GM03348 (cell line): ENCODE measurements at regions not wholly inside any gene's neighbourhood (a gene's known extent, or its start where the extent isn't known, plus 50 kb on each side); places are given as distances from the start of the nearest gene placed in this dataset.
"Not testable (repeated sequence)": the region's sequence is repeated elsewhere in the genome, so short reads cannot be mapped to it uniquely, and the experiment has no call there.

Experiments used
- DNase-seq: peaks from one replicate; pipeline ENCODE4 v3.0.0; 2012; ENCODE audit warnings: low spot score

- no peak for DNase-seq
These were observed 304.6 kb upstream of the CDH11 start for GRCh38 chr16:65426484-65426883.

DNA sequence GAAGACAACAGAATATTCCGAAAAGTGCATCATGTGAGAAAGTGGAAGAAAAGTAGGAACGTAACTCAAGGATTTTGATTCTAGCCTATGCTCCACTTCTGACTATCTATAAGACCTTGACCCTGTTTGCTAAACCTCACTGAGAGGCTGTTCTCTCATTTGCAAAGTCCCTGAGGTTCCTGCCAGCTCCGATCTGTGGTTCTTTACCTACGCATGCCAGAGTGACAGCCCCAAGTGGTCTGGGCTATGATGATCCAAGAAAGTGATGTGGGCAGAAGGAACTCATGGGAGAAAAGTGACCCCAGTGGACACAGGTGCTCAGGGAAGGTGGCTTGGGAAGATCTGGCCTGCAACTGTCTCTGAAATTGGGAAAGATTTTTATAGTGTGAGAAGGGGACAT is 301.1 kb upstream of the CDH11 start:
- DNase-seq, result no peak

DNA sequence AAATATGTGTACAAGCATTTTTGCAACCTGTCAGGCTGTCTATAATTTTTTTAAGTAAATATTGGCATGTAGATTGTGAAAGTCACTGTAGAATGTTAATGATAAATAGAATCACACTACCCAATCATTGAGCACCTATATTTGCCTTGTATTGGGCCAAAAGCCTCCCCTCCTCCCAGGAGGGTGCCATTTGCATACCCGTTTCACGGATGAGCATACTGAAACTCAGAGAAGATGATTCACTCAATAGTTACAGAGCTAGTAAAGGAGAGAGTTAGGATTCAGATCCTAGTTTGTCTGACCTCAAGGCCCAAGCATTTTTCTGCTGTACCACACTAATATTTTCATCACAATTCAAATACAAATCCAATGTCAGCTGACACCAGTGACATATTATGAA is 299.7 kb upstream of the CDH11 start:
- DNase-seq, result no peak

DNA sequence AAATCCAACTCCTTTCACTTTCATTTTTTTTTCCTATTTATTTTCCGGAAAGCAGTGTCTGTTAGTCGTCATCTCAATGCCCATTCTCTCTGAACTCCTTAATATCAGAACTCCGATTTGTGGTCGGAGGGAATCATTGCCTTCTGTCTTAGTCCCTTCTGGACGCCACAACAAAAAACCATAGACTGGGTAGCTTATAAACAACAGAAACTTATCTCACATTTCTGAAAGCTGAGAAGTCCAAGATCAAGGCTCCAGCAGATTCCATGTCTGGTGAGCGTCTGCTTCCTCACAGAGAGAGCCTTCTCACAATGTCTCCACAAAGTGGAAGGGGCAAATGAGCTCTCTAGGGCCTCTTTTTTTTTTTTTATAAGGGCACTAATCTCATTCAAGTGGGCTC is 296.6 kb upstream of the CDH11 start:
- DNase-seq, result no peak

GRCh38 chr16:65415460-65415859 is 293.6 kb upstream of the CDH11 start:
- no peak for DNase-seq

DNA sequence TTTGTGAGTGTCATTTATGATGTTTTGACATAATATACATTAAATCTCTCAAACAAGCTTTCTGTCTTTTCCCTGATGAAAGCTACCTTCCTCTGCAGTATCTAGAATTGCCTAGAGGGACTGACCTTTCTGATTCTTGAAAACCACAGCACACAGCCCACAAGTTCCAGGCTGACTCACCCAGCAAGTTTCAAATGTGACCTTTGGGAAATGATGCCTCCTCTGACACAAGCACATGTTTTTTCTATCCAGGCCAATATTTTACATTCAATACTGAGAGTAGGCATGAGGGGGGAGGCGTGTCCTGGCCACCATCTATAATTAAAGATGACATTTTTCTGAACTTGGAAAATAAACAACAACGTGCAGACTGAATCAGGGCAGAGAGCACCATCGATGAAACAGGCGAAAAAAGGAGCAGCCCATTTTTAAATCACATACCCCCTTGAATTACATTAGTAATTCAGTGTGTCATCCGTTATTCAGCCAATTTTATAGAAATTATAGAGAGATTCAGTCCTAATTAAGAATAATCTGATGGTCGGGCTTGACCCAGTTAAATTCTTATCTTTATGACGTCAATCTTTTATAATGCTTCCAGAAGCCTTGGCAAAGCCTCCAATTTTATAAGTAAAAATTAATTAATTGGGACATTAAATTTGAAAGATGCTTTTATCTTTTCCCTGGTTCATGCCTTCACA is 292.6 kb upstream of the CDH11 start:
- peak; percentile 66 for DNase-seq

GRCh38 chr16:65413861-65414260 is 292.0 kb upstream of the CDH11 start:
- no peak for DNase-seq

DNA sequence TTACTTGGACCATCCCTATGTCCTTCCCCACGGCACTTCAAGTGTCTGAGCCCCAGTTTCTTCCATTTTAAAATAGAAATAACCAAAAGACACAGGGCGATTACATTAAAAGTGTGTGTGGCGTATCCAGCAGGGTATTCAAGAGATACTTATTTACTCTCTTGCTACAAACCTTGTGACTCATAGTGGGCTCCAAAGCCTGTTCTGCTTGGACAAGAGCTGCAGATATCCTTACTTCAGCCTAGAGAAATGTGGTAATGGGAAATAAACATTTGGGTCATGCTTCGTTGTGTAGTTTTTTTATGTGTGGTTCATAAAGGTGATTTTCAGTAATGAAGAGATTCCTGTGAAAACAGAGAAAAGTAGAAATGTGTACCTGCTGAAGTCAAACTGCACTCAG is 288.9 kb upstream of the CDH11 start:
- DNase-seq, result no peak

DNA sequence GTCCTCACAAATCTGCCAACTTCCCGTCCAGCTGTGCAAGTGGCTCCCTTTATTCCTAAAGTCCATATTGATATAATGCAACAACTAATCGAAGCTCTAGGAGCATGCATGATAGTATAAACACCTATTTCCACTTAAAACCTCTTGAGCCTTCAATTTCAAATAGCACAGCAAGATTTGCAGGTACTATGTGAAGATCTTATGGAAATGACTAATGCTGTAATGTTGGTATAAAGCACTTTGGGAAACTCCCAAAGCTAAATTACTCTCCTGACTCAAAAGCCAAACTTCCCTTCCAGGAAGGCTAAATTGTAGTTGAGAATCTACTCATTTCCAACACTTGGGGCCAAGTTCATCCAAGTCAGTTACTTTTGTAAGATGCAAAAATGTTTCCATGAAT is 287.6 kb upstream of the CDH11 start:
- no peak for DNase-seq

DNA sequence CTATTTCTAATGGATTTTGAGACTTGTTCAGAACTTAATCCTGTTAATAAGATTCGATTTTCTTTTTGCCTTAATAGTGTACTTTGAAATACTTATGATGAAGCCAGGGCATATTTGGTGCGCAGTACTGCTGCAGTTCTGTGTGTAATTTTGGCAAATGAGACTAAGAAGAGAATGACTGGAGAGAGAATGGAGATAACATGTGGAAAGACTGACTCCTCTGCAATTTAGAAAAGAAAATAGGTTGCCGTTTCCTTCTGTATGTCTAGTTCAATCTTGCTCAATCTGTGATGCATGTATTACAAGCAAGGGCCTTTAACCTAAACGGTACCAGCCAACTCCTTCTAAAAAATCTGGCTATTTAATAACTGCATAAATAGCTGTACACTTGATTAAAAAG is 285.1 kb upstream of the CDH11 start:
- no peak for DNase-seq

GRCh38 chr16:65406116-65406515 is 284.3 kb upstream of the CDH11 start:
- DNase-seq, result no peak

DNA sequence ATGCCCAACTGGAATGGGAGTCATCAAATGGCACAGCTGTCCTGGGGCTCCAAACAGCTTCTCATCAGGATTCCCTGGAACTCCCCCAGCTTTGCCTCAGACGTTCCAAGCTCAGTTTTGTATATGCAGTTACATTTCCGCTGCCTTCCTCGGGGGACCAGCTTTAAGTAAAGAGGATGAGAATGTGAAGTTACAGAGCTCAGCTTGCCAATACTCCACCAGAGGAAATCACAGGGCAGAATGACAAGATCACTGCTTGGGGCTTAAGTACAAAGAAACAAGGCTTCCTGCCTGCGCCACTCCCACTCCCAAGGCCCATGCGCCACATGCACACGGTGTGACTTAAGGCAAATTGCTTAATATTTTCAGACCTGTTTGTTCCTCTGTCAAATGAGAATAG is 272.4 kb upstream of the CDH11 start:
- no peak for DNase-seq

- DNase-seq, result no peak
These were observed 271.1 kb upstream of the CDH11 start for GRCh38 chr16:65392806-65393565.

GRCh38 chr16:65388592-65388991 is 266.7 kb upstream of the CDH11 start:
- no peak for DNase-seq

GRCh38 chr16:65386672-65387071 is 264.8 kb upstream of the CDH11 start:
- DNase-seq, result no peak

- no peak for DNase-seq
These were observed 262.6 kb upstream of the CDH11 start for GRCh38 chr16:65384441-65384840.

GRCh38 chr16:65377195-65377594 is 255.3 kb upstream of the CDH11 start:
- DNase-seq, result no peak

DNA sequence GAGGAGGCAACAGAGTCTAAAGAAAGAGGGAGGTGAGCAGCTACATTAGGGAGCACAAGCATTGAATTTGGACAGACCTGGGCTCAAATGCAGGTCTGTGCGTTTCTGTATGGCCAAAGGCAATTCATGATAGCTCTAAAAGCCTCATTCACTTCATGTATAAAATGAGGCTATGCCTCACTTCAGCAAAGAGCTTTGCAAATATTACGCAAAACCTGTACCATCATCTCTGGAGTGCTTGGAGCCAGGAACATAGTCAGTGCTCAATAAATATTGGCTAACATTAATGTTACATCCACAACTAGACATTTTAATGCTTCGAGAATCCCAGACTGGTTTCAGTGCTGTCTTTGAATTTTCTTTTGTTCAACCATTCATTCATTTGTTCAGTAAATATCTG is 254.7 kb upstream of the CDH11 start:
- no peak for DNase-seq

GRCh38 chr16:65375651-65376050 is 253.8 kb upstream of the CDH11 start:
- DNase-seq, result no peak

GRCh38 chr16:65373097-65373496 is 251.2 kb upstream of the CDH11 start:
- no peak for DNase-seq

GRCh38 chr16:65372171-65372570 is 250.3 kb upstream of the CDH11 start:
- no peak for DNase-seq

DNA sequence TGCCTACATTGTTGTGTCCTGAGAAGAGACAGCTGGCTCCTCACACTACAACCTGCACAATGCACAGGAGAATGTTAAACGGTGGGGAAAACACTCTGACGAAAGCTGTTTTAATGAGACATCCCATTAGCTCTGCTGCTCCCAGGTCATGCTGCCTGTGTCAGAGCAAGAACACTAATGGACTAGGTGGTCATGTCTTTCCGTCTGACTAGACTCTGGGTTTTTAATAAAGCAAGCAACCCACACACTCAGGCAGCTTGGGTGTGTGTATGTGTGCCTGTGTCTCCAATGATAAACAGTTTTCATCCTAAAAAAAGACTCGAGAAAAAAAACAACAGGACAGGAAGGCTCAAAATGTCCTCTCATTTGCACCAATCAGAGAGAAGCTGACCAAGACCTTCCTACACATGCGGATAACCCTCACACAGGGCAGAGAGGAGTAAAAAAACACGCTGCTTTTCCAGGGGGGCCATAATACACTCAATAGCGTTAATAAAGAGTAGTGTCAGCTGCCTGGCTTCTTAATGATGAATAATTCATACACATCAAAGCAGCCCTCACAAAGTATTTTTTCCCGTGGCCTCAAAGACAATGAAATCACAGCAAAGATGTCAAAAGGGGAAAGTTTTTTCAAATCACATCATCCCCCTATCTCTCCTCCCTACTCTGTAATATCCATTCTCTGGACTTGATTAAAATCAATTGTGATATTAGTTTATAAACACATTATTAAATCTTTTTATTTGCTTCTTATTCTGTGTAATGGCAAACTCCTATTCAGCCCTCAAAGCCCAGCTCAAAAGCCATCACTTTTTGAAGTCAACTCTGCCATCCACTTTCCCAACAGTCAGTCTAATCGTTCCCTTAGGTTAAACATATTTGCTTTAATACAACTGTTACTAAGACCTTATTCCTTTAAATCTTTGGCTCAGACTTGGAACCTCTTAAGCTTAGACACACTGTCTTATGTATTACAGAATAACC is 244.2 kb upstream of the CDH11 start:
- no peak for DNase-seq

DNA sequence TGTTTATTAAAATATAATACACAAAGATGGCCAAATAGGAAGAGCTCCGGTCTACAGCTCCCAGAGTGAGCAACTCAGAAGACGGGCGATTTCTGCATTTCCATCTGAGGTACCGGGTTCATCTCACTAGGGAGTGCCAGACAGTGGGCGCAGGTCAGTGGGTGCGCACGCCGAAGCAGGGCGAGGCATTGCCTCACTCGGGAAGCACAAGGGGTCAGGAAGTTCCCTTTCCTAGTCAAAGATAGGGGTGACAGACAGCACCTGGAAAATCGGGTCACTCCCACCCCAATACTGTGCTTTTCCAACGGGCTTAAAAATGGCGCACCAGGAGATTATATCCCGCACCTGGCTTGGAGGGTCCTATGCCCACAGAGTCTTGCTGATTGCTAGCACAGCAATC is 234.9 kb upstream of the CDH11 start:
- DNase-seq, result not testable (repeated sequence)
